ENCODE measurements at regions not wholly inside any gene's neighbourhood (a gene's known extent, or its start where the extent isn't known, plus 50 kb on each side); places are given as distances from the start of the nearest gene placed in this dataset.
"Not testable (repeated sequence)": the region's sequence is repeated elsewhere in the genome, so short reads cannot be mapped to it uniquely, and the experiment has no call there.

GRCh38 chr2:123651151-123651550 is 373.9 kb upstream of the CNTNAP5 start:
- Mint-ChIP-seq H3K4me3 (no peak overlapping the region), H3K36me3 (no peaks in the 10 kb centered on the region), H3K27me3 (no peaks in the 10 kb centered on the region), H3K27ac (no peak overlapping the region), H3K4me1 (no peaks in the 10 kb centered on the region), H3K9me3 (peaks cover 0 to 10% (median 4%) of the 10 kb centered on the region in 11 donors)
- H3K4me1 ChIP-seq (ENCODE audit: control insufficient read depth in 2 of 2, insufficient read depth in 2 of 2, low read length in 2 of 2) = no peaks in the 10 kb centered on the region
- H3K27ac ChIP-seq (ENCODE audit: low read depth, low read length) = no peak overlapping the region
- DNase-seq (no peak), ATAC-seq (no peak)
- H3K36me3 ChIP-seq (ENCODE audit: control insufficient read depth in 2 of 3, insufficient read depth in 3 of 3, low read length in 3 of 3) = no peaks in the 10 kb centered on the region
- POLR2A ChIA-PET = no interaction called here
- H3K4me3 ChIP-seq (ENCODE audit: low read length) = no peak overlapping the region
- intact Hi-C loops (cut with micrococcal nuclease) = no loop called here
- no peaks in the 10 kb centered on the region for H3K9me3 ChIP-seq (ENCODE audit: control insufficient read depth in 2 of 3, low read length in 3 of 3)
- H3K27me3 ChIP-seq (ENCODE audit: control insufficient read depth in 2 of 2, insufficient read depth in 2 of 2, low read length in 2 of 2) = no peaks in the 10 kb centered on the region
- CTCF ChIA-PET = no interaction called here

GRCh38 chr2:123652320-123652719 is 372.8 kb upstream of the CNTNAP5 start:
- CTCF ChIA-PET = no interaction called here
- ATAC-seq = no peak
- H3K27me3 Mint-ChIP-seq = no peaks in the 10 kb centered on the region
- Histone ChIP-seq H3K27me3 (ENCODE audit: control insufficient read depth in 2 of 2, insufficient read depth in 2 of 2, low read length in 2 of 2) (no peaks in the 10 kb centered on the region), H3K27ac (ENCODE audit: low read depth, low read length) (no peak overlapping the region), H3K4me3 (ENCODE audit: low read length) (no peak overlapping the region), H3K36me3 (ENCODE audit: control insufficient read depth in 2 of 3, insufficient read depth in 3 of 3, low read length in 3 of 3) (no peaks in the 10 kb centered on the region), H3K9me3 (ENCODE audit: control insufficient read depth in 2 of 3, low read length in 3 of 3) (no peaks in the 10 kb centered on the region), H3K4me1 (ENCODE audit: control insufficient read depth in 2 of 2, insufficient read depth in 2 of 2, low read length in 2 of 2) (no peaks in the 10 kb centered on the region)
- intact Hi-C loops (cut with micrococcal nuclease) = no loop called here
- no peaks in the 10 kb centered on the region for H3K4me1 Mint-ChIP-seq
- H3K4me3 Mint-ChIP-seq = no peak overlapping the region
- DNase-seq = no peak
- H3K36me3 Mint-ChIP-seq = no peaks in the 10 kb centered on the region
- H3K9me3 Mint-ChIP-seq = peaks cover 0 to 10% (median 5%) of the 10 kb centered on the region in 11 donors
- no peak overlapping the region for H3K27ac Mint-ChIP-seq
- POLR2A ChIA-PET = no interaction called here

- no peak overlapping the region for H3K27ac ChIP-seq (ENCODE audit: low read depth, low read length)
- no peaks in the 10 kb centered on the region for H3K27me3 Mint-ChIP-seq
- no peak overlapping the region for H3K4me3 Mint-ChIP-seq
- POLR2A ChIA-PET = no interaction called here
- CTCF ChIA-PET = no interaction called here
- intact Hi-C loops (cut with micrococcal nuclease) = no loop called here
- H3K4me1 Mint-ChIP-seq = no peaks in the 10 kb centered on the region
- no peaks in the 10 kb centered on the region for H3K4me1 ChIP-seq (ENCODE audit: control insufficient read depth in 2 of 2, insufficient read depth in 2 of 2, low read length in 2 of 2)
- no peaks in the 10 kb centered on the region for H3K27me3 ChIP-seq (ENCODE audit: control insufficient read depth in 2 of 2, insufficient read depth in 2 of 2, low read length in 2 of 2)
- no peak for ATAC-seq
- H3K27ac Mint-ChIP-seq = no peak overlapping the region
- peaks cover 0 to 4% (median 0%) of the 10 kb centered on the region in 3 experiments for H3K9me3 ChIP-seq (ENCODE audit: control insufficient read depth in 2 of 3, low read length in 3 of 3)
- H3K36me3 Mint-ChIP-seq = peaks cover 0 to 4% (median 0%) of the 10 kb centered on the region in 5 donors
- H3K36me3 ChIP-seq (ENCODE audit: control insufficient read depth in 2 of 3, insufficient read depth in 3 of 3, low read length in 3 of 3) = no peaks in the 10 kb centered on the region
- peaks cover 3 to 35% (median 20%) of the 10 kb centered on the region in 11 donors for H3K9me3 Mint-ChIP-seq
- DNase-seq = no peak
- no peak overlapping the region for H3K4me3 ChIP-seq (ENCODE audit: low read length)
Measured at GRCh38 chr2:123656590-123656989, 368.5 kb upstream of the CNTNAP5 start.

GRCh38 chr2:123659120-123659519 is 366.0 kb upstream of the CNTNAP5 start:
- ChIA-PET POLR2A (no interaction called here), CTCF (no interaction called here)
- Histone ChIP-seq H3K4me1 (ENCODE audit: control insufficient read depth in 2 of 2, insufficient read depth in 2 of 2, low read length in 2 of 2) (no peaks in the 10 kb centered on the region), H3K4me3 (ENCODE audit: low read length) (no peak overlapping the region), H3K27ac (ENCODE audit: low read depth, low read length) (no peak overlapping the region), H3K9me3 (ENCODE audit: control insufficient read depth in 2 of 3, low read length in 3 of 3) (peaks cover 0 to 4% (median 0%) of the 10 kb centered on the region in 3 experiments), H3K27me3 (ENCODE audit: control insufficient read depth in 2 of 2, insufficient read depth in 2 of 2, low read length in 2 of 2) (no peaks in the 10 kb centered on the region), H3K36me3 (ENCODE audit: control insufficient read depth in 2 of 3, insufficient read depth in 3 of 3, low read length in 3 of 3) (no peaks in the 10 kb centered on the region)
- no peak for ATAC-seq
- Mint-ChIP-seq H3K27ac (no peak overlapping the region), H3K27me3 (no peaks in the 10 kb centered on the region), H3K36me3 (peaks cover 0 to 4% (median 0%) of the 10 kb centered on the region in 5 donors), H3K4me1 (no peaks in the 10 kb centered on the region), H3K9me3 (peaks cover 3 to 43% (median 20%) of the 10 kb centered on the region in 11 donors), H3K4me3 (no peak overlapping the region)
- DNase-seq = no peak
- intact Hi-C loops (cut with micrococcal nuclease) = no loop called here

GRCh38 chr2:123670286-123670685 is 354.8 kb upstream of the CNTNAP5 start:
- Mint-ChIP-seq H3K27me3 (no peaks in the 10 kb centered on the region), H3K4me3 (no peak overlapping the region), H3K27ac (no peak overlapping the region), H3K4me1 (no peaks in the 10 kb centered on the region), H3K36me3 (peaks cover 0 to 4% (median 0%) of the 10 kb centered on the region in 5 donors), H3K9me3 (peaks cover 0 to 23% (median 5%) of the 10 kb centered on the region in 11 donors)
- Histone ChIP-seq H3K4me1 (ENCODE audit: control insufficient read depth in 2 of 2, insufficient read depth in 2 of 2, low read length in 2 of 2) (no peaks in the 10 kb centered on the region), H3K36me3 (ENCODE audit: control insufficient read depth in 2 of 3, insufficient read depth in 3 of 3, low read length in 3 of 3) (no peaks in the 10 kb centered on the region), H3K27me3 (ENCODE audit: control insufficient read depth in 2 of 2, insufficient read depth in 2 of 2, low read length in 2 of 2) (no peaks in the 10 kb centered on the region), H3K9me3 (ENCODE audit: control insufficient read depth in 2 of 3, low read length in 3 of 3) (no peaks in the 10 kb centered on the region), H3K4me3 (ENCODE audit: low read length) (no peak overlapping the region), H3K27ac (ENCODE audit: low read depth, low read length) (no peak overlapping the region)
- DNase-seq (no peak), ATAC-seq (no peak)
- intact Hi-C loops (cut with micrococcal nuclease) = no loop called here
- ChIA-PET POLR2A (no interaction called here), CTCF (no interaction called here)

- H3K27ac ChIP-seq (ENCODE audit: low read depth, low read length); H3K27me3 ChIP-seq (ENCODE audit: control insufficient read depth in 2 of 2, insufficient read depth in 2 of 2, low read length in 2 of 2); H3K36me3 ChIP-seq (ENCODE audit: control insufficient read depth in 2 of 3, insufficient read depth in 3 of 3, low read length in 3 of 3); H3K4me1 ChIP-seq (ENCODE audit: control insufficient read depth in 2 of 2, insufficient read depth in 2 of 2, low read length in 2 of 2); H3K9me3 ChIP-seq (ENCODE audit: control insufficient read depth in 2 of 3, low read length in 3 of 3); H3K4me1 Mint-ChIP-seq; ATAC-seq; DNase-seq; H3K4me3 Mint-ChIP-seq; H3K4me3 ChIP-seq (ENCODE audit: low read length); H3K36me3 Mint-ChIP-seq; H3K27ac Mint-ChIP-seq; H3K27me3 Mint-ChIP-seq; CTCF ChIA-PET; intact Hi-C loops (cut with micrococcal nuclease); POLR2A ChIA-PET: not testable (repeated sequence)
- H3K9me3 Mint-ChIP-seq = peaks cover 0 to 30% (median 14%) of the 10 kb centered on the region in 11 donors
Measured at GRCh38 chr2:123683797-123684196, 341.3 kb upstream of the CNTNAP5 start.

- no peaks in the 10 kb centered on the region for H3K9me3 ChIP-seq (ENCODE audit: control insufficient read depth in 2 of 3, low read length in 3 of 3)
- Mint-ChIP-seq H3K4me3 (no peak overlapping the region), H3K9me3 (peaks cover 0 to 31% (median 14%) of the 10 kb centered on the region in 11 donors), H3K4me1 (peaks cover 0 to 2% (median 0%) of the 10 kb centered on the region in 7 donors), H3K27me3 (no peaks in the 10 kb centered on the region), H3K27ac (peak overlapping the region in 1 of 9 donors; percentile 16), H3K36me3 (peaks cover 0 to 6% (median 0%) of the 10 kb centered on the region in 5 donors)
- ChIA-PET CTCF (no interaction called here), POLR2A (no interaction called here)
- no peak overlapping the region for H3K27ac ChIP-seq (ENCODE audit: low read depth, low read length)
- no peaks in the 10 kb centered on the region for H3K27me3 ChIP-seq (ENCODE audit: control insufficient read depth in 2 of 2, insufficient read depth in 2 of 2, low read length in 2 of 2)
- no peaks in the 10 kb centered on the region for H3K36me3 ChIP-seq (ENCODE audit: control insufficient read depth in 2 of 3, insufficient read depth in 3 of 3, low read length in 3 of 3)
- DNase-seq (no peak), ATAC-seq (no peak)
- no peak overlapping the region for H3K4me3 ChIP-seq (ENCODE audit: low read length)
- intact Hi-C loops (cut with micrococcal nuclease) = no loop called here
- H3K4me1 ChIP-seq (ENCODE audit: control insufficient read depth in 2 of 2, insufficient read depth in 2 of 2, low read length in 2 of 2) = no peaks in the 10 kb centered on the region
Measured at GRCh38 chr2:123687064-123687463, 338.0 kb upstream of the CNTNAP5 start.

All from naive thymus-derived CD4-positive, alpha-beta T cell (primary cell).